Erythroblast (primary cell): ENCODE measurements at regions not wholly inside any gene's neighbourhood (a gene's known extent, or its start where the extent isn't known, plus 50 kb on each side); places are given as distances from the start of the nearest gene placed in this dataset.

Experiments
- GATA1 ChIP-seq: IDR thresholded peaks from 2 replicates; pipeline ENCODE4 v1.6.1; 2011; ENCODE audit warnings: low read depth, mild to moderate bottlenecking, control low read depth, low read length, moderate library complexity
- POLR2A ChIP-seq: IDR thresholded peaks from 2 replicates; pipeline ENCODE4 v1.6.1; 2011; ENCODE audit warnings: mild to moderate bottlenecking, low read length

GRCh38 chr17:31629696-31630470 is 229.2 kb downstream of the COPRS start:
- no peak for TF ChIP-seq POLR2A
- no peak for TF ChIP-seq GATA1
